ENCODE measurements at regions not wholly inside any gene's neighbourhood (a gene's known extent, or its start where the extent isn't known, plus 50 kb on each side); places are given as distances from the start of the nearest gene placed in this dataset.

GRCh38 chr4:124288706-124289486 lies 423.6 kb downstream of the ANKRD50 start:
- ATAC-seq (no peak), DNase-seq (no peak)
- H3K4me1 Mint-ChIP-seq = no peaks in the 10 kb centered on the region
- no peaks in the 10 kb centered on the region for H3K36me3 ChIP-seq (ENCODE audit: control insufficient read depth in 2 of 3, insufficient read depth in 3 of 3, low read length in 3 of 3)
- H3K27ac ChIP-seq (ENCODE audit: low read depth, low read length) = no peak overlapping the region
- H3K4me1 ChIP-seq (ENCODE audit: control insufficient read depth in 2 of 2, insufficient read depth in 2 of 2, low read length in 2 of 2) = no peaks in the 10 kb centered on the region
- CTCF ChIA-PET = no interaction called here
- no peaks in the 10 kb centered on the region for H3K27me3 ChIP-seq (ENCODE audit: control insufficient read depth in 2 of 2, insufficient read depth in 2 of 2, low read length in 2 of 2)
- no peaks in the 10 kb centered on the region for H3K36me3 Mint-ChIP-seq
- POLR2A ChIA-PET = no interaction called here
- no peak overlapping the region for H3K4me3 Mint-ChIP-seq
- no peaks in the 10 kb centered on the region for H3K9me3 ChIP-seq (ENCODE audit: control insufficient read depth in 2 of 3, low read length in 3 of 3)
- intact Hi-C loops (cut with micrococcal nuclease) = no loop called here
- peaks cover 0 to 8% (median 0%) of the 10 kb centered on the region in 5 donors for H3K27me3 Mint-ChIP-seq
- no peak overlapping the region for H3K4me3 ChIP-seq (ENCODE audit: low read length)
- H3K27ac Mint-ChIP-seq = no peak overlapping the region
- H3K9me3 Mint-ChIP-seq = peaks cover 0 to 9% (median 0%) of the 10 kb centered on the region in 11 donors

GRCh38 chr4:124290678-124291077 lies 421.9 kb downstream of the ANKRD50 start:
- peaks cover 0 to 10% (median 0%) of the 10 kb centered on the region in 11 donors for H3K9me3 Mint-ChIP-seq
- ChIA-PET CTCF (no interaction called here), POLR2A (no interaction called here)
- DNase-seq = no peak
- intact Hi-C loops (cut with micrococcal nuclease) = no loop called here
- no peak overlapping the region for H3K27ac Mint-ChIP-seq
- Histone ChIP-seq H3K27me3 (ENCODE audit: control insufficient read depth in 2 of 2, insufficient read depth in 2 of 2, low read length in 2 of 2) (no peaks in the 10 kb centered on the region), H3K4me3 (ENCODE audit: low read length) (no peak overlapping the region), H3K36me3 (ENCODE audit: control insufficient read depth in 2 of 3, insufficient read depth in 3 of 3, low read length in 3 of 3) (no peaks in the 10 kb centered on the region), H3K9me3 (ENCODE audit: control insufficient read depth in 2 of 3, low read length in 3 of 3) (no peaks in the 10 kb centered on the region), H3K27ac (ENCODE audit: low read depth, low read length) (no peak overlapping the region), H3K4me1 (ENCODE audit: control insufficient read depth in 2 of 2, insufficient read depth in 2 of 2, low read length in 2 of 2) (no peaks in the 10 kb centered on the region)
- H3K27me3 Mint-ChIP-seq = peaks cover 0 to 16% (median 0%) of the 10 kb centered on the region in 5 donors
- no peak for ATAC-seq
- H3K36me3 Mint-ChIP-seq = no peaks in the 10 kb centered on the region
- H3K4me1 Mint-ChIP-seq = no peaks in the 10 kb centered on the region
- H3K4me3 Mint-ChIP-seq = no peak overlapping the region

GRCh38 chr4:124295413-124295812 lies 417.1 kb downstream of the ANKRD50 start:
- DNase-seq (no peak), ATAC-seq (no peak)
- peaks cover 0 to 12% (median 0%) of the 10 kb centered on the region in 5 donors for H3K27me3 Mint-ChIP-seq
- H3K9me3 Mint-ChIP-seq = peaks cover 0 to 10% (median 0%) of the 10 kb centered on the region in 11 donors
- no peak overlapping the region for H3K27ac Mint-ChIP-seq
- Histone ChIP-seq H3K4me3 (ENCODE audit: low read length) (no peak overlapping the region), H3K27ac (ENCODE audit: low read depth, low read length) (no peak overlapping the region), H3K4me1 (ENCODE audit: control insufficient read depth in 2 of 2, insufficient read depth in 2 of 2, low read length in 2 of 2) (no peaks in the 10 kb centered on the region), H3K9me3 (ENCODE audit: control insufficient read depth in 2 of 3, low read length in 3 of 3) (no peaks in the 10 kb centered on the region), H3K36me3 (ENCODE audit: control insufficient read depth in 2 of 3, insufficient read depth in 3 of 3, low read length in 3 of 3) (no peaks in the 10 kb centered on the region), H3K27me3 (ENCODE audit: control insufficient read depth in 2 of 2, insufficient read depth in 2 of 2, low read length in 2 of 2) (no peaks in the 10 kb centered on the region)
- POLR2A ChIA-PET = no interaction called here
- CTCF ChIA-PET = no interaction called here
- H3K4me1 Mint-ChIP-seq = no peaks in the 10 kb centered on the region
- H3K36me3 Mint-ChIP-seq = no peaks in the 10 kb centered on the region
- H3K4me3 Mint-ChIP-seq = no peak overlapping the region
- intact Hi-C loops (cut with micrococcal nuclease) = no loop called here

- intact Hi-C loops (cut with micrococcal nuclease) = no loop called here
- ChIA-PET CTCF (no interaction called here), POLR2A (no interaction called here)
Observed at GRCh38 chr4:124304941-124305340, 407.6 kb downstream of the ANKRD50 start.

GRCh38 chr4:124306352-124306751 lies 406.2 kb downstream of the ANKRD50 start:
- CTCF ChIA-PET = no interaction called here
- Mint-ChIP-seq H3K4me1 (peaks cover 0 to 1% (median 0%) of the 10 kb centered on the region in 7 donors), H3K4me3 (no peak overlapping the region), H3K27ac (no peak overlapping the region), H3K27me3 (peaks cover 0 to 8% (median 4%) of the 10 kb centered on the region in 5 donors), H3K9me3 (no peaks in the 10 kb centered on the region), H3K36me3 (no peaks in the 10 kb centered on the region)
- intact Hi-C loops (cut with micrococcal nuclease) = no loop called here
- H3K36me3 ChIP-seq (ENCODE audit: control insufficient read depth in 2 of 3, insufficient read depth in 3 of 3, low read length in 3 of 3) = no peaks in the 10 kb centered on the region
- H3K4me3 ChIP-seq (ENCODE audit: low read length) = no peak overlapping the region
- H3K27me3 ChIP-seq (ENCODE audit: control insufficient read depth in 2 of 2, insufficient read depth in 2 of 2, low read length in 2 of 2) = no peaks in the 10 kb centered on the region
- H3K9me3 ChIP-seq (ENCODE audit: control insufficient read depth in 2 of 3, low read length in 3 of 3) = no peaks in the 10 kb centered on the region
- H3K27ac ChIP-seq (ENCODE audit: low read depth, low read length) = no peak overlapping the region
- ATAC-seq (no peak), DNase-seq (no peak)
- POLR2A ChIA-PET = no interaction called here
- no peaks in the 10 kb centered on the region for H3K4me1 ChIP-seq (ENCODE audit: control insufficient read depth in 2 of 2, insufficient read depth in 2 of 2, low read length in 2 of 2)

More at GRCh38 chr4:124304941-124305340, 407.6 kb downstream of the ANKRD50 start:
- Histone ChIP-seq H3K4me3 (ENCODE audit: low read length) (no peak overlapping the region), H3K27ac (ENCODE audit: low read depth, low read length) (no peak overlapping the region), H3K4me1 (ENCODE audit: control insufficient read depth in 2 of 2, insufficient read depth in 2 of 2, low read length in 2 of 2) (no peaks in the 10 kb centered on the region), H3K27me3 (ENCODE audit: control insufficient read depth in 2 of 2, insufficient read depth in 2 of 2, low read length in 2 of 2) (no peaks in the 10 kb centered on the region), H3K36me3 (ENCODE audit: control insufficient read depth in 2 of 3, insufficient read depth in 3 of 3, low read length in 3 of 3) (no peaks in the 10 kb centered on the region), H3K9me3 (ENCODE audit: control insufficient read depth in 2 of 3, low read length in 3 of 3) (no peaks in the 10 kb centered on the region)
- H3K27me3 Mint-ChIP-seq = peaks cover 4 to 8% (median 5%) of the 10 kb centered on the region in 5 donors
- H3K4me3 Mint-ChIP-seq = no peak overlapping the region
- H3K27ac Mint-ChIP-seq = no peak overlapping the region
- H3K9me3 Mint-ChIP-seq = peaks cover 0 to 3% (median 0%) of the 10 kb centered on the region in 11 donors
- no peaks in the 10 kb centered on the region for H3K36me3 Mint-ChIP-seq
- ATAC-seq = no peak
- DNase-seq = no peak
- peaks cover 0 to 1% (median 0%) of the 10 kb centered on the region in 7 donors for H3K4me1 Mint-ChIP-seq

- no peak overlapping the region for H3K4me3 Mint-ChIP-seq
- Histone ChIP-seq H3K27ac (ENCODE audit: low read depth, low read length) (no peak overlapping the region), H3K4me1 (ENCODE audit: control insufficient read depth in 2 of 2, insufficient read depth in 2 of 2, low read length in 2 of 2) (no peaks in the 10 kb centered on the region), H3K36me3 (ENCODE audit: control insufficient read depth in 2 of 3, insufficient read depth in 3 of 3, low read length in 3 of 3) (no peaks in the 10 kb centered on the region), H3K4me3 (ENCODE audit: low read length) (no peak overlapping the region), H3K9me3 (ENCODE audit: control insufficient read depth in 2 of 3, low read length in 3 of 3) (no peaks in the 10 kb centered on the region), H3K27me3 (ENCODE audit: control insufficient read depth in 2 of 2, insufficient read depth in 2 of 2, low read length in 2 of 2) (no peaks in the 10 kb centered on the region)
- H3K9me3 Mint-ChIP-seq = no peaks in the 10 kb centered on the region
- intact Hi-C loops (cut with micrococcal nuclease) = no loop called here
- H3K36me3 Mint-ChIP-seq = no peaks in the 10 kb centered on the region
- ChIA-PET POLR2A (no interaction called here), CTCF (no interaction called here)
- H3K27me3 Mint-ChIP-seq = peaks cover 0 to 8% (median 6%) of the 10 kb centered on the region in 5 donors
- peaks cover 0 to 1% (median 0%) of the 10 kb centered on the region in 7 donors for H3K4me1 Mint-ChIP-seq
- DNase-seq (no peak), ATAC-seq (no peak)
- H3K27ac Mint-ChIP-seq = no peak overlapping the region
Observed at GRCh38 chr4:124307143-124307542, 405.4 kb downstream of the ANKRD50 start.

GRCh38 chr4:124318292-124318691 lies 394.2 kb downstream of the ANKRD50 start:
- CTCF ChIA-PET = no interaction called here
- no peak for DNase-seq
- no peaks in the 10 kb centered on the region for H3K4me1 ChIP-seq (ENCODE audit: control insufficient read depth in 2 of 2, insufficient read depth in 2 of 2, low read length in 2 of 2)
- POLR2A ChIA-PET = no interaction called here
- no peaks in the 10 kb centered on the region for H3K4me1 Mint-ChIP-seq
- peaks cover 0 to 8% (median 7%) of the 10 kb centered on the region in 5 donors for H3K27me3 Mint-ChIP-seq
- no peak overlapping the region for H3K27ac Mint-ChIP-seq
- intact Hi-C loops (cut with micrococcal nuclease) = no loop called here
- no peaks in the 10 kb centered on the region for H3K9me3 Mint-ChIP-seq
- ATAC-seq = no peak
- H3K4me3 Mint-ChIP-seq = no peak overlapping the region
- no peaks in the 10 kb centered on the region for H3K36me3 ChIP-seq (ENCODE audit: control insufficient read depth in 2 of 3, insufficient read depth in 3 of 3, low read length in 3 of 3)
- H3K4me3 ChIP-seq (ENCODE audit: low read length) = no peak overlapping the region
- no peak overlapping the region for H3K27ac ChIP-seq (ENCODE audit: low read depth, low read length)
- H3K9me3 ChIP-seq (ENCODE audit: control insufficient read depth in 2 of 3, low read length in 3 of 3) = no peaks in the 10 kb centered on the region
- H3K36me3 Mint-ChIP-seq = no peaks in the 10 kb centered on the region
- no peaks in the 10 kb centered on the region for H3K27me3 ChIP-seq (ENCODE audit: control insufficient read depth in 2 of 2, insufficient read depth in 2 of 2, low read length in 2 of 2)

All from naive thymus-derived CD4-positive, alpha-beta T cell (primary cell).